Activated CD8-positive, alpha-beta T cell treated with anti-CD3 and anti-CD28 coated beads for 36 hours (primary cell): ENCODE measurements at regions not wholly inside any gene's neighbourhood (a gene's known extent, or its start where the extent isn't known, plus 50 kb on each side); places are given as distances from the start of the nearest gene placed in this dataset.

Experiments used
- ATAC-seq: fragments of 200-7000 bp; cut with Tn5 transposase; one replicate; pipeline ENCODE4 v1.10.0; 2021; ENCODE audit warnings: mild to moderate bottlenecking, moderate library complexity
- CTCF ChIA-PET: fragments of 350-600 bp; sonication (Branson Sonifier 250); formaldehyde crosslinking; loops from one replicate; lab custom pipeline; 2021; ENCODE audit warnings: antibody characterized with exemption; lab: Charles Lee
- POLR2A ChIA-PET: fragments of 350-600 bp; sonication (Branson Sonifier 250); formaldehyde crosslinking; loops from one replicate; lab custom pipeline; 2021; ENCODE audit warnings: antibody characterized with exemption; lab: Charles Lee
- DNase-seq: peaks from one replicate; pipeline ENCODE4 v3.0.0-alpha.2; 2020
- H3K27ac Mint-ChIP-seq: one replicate; pipeline ENCODE4 v1.8.0; 2021; ENCODE audit warnings: mild to moderate bottlenecking, mixed read lengths
- H3K27me3 Mint-ChIP-seq: one replicate; pipeline ENCODE4 v1.8.0; 2021; ENCODE audit warnings: mixed read lengths
- H3K36me3 Mint-ChIP-seq: one replicate; pipeline ENCODE4 v1.8.0; 2021; ENCODE audit warnings: low read depth, mixed read lengths
- H3K4me1 Mint-ChIP-seq: one replicate; pipeline ENCODE4 v1.8.0; 2021; ENCODE audit warnings: low read depth, mixed read lengths
- H3K4me3 Mint-ChIP-seq: one replicate; pipeline ENCODE4 v1.8.0; 2021; ENCODE audit warnings: mild to moderate bottlenecking, moderate library complexity, mixed read lengths
- H3K9me3 Mint-ChIP-seq: one replicate; pipeline ENCODE4 v1.8.0; 2021; ENCODE audit warnings: mixed read lengths
- intact Hi-C: fragments of 100-400 bp; cut with micrococcal nuclease; formaldehyde crosslinking; loops from one replicate; pipeline ENCODE4 v1.10.0; 2022
- TF ChIP-seq, protein P1 (sequence below): fragments of 200-600 bp; IDR thresholded peaks from one replicate; pipeline ENCODE4 v1.8.0; 2022; ENCODE audit warnings: antibody characterized with exemption, mild to moderate bottlenecking

DNA sequence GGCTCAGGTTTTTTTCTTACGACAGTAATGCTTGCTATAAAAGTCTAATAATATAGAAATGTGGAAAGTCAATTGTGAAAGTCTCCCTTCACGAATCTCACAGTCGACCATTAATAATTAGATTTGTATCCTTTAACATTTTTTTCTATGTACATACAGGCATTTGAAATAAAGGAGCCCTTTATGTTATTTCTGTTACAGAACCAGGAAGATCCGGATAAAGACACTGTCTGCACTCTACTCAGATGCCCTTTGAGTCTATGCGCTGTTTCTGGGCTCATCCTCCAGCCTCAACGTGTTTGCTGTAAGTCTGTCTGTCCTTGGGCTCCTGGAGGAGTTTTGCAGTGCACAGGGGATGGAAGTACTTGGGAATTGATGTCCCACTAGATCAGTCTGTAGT is 212.2 kb upstream of the ATP2B1 start:
- no peak overlapping the region for H3K27ac Mint-ChIP-seq

DNA sequence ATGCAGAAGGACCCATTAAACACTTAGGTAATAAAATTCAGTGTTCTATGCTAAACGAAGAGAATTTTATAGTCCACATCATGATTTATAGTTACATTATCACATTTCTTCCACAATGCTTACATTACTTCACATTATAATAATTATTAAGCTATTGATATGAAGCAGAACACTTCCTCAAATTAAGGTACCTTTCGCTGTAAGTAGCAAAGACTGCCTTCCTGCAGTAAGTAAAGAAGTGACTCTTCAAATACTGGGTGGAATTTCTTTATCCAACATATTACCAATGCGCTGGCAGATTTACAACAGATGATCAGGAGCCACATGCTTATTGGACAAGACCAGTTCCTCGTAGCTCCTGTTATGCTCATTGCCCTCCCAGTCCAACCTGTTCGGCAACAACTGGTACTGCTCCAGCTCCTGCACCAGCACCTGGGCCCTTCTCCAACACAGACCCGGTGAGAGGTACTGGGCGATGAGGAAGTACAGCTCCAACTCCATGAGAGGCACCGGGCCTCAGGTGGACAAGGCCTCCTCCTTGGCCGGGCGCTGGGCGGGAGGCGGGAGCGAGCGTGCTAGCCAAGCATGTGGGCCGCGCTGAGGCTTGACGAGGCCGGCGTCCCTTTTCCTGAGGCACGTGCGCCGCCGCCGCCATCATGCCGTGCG is 210.7 kb upstream of the ATP2B1 start:
- TF ChIP-seq, protein P1, sequence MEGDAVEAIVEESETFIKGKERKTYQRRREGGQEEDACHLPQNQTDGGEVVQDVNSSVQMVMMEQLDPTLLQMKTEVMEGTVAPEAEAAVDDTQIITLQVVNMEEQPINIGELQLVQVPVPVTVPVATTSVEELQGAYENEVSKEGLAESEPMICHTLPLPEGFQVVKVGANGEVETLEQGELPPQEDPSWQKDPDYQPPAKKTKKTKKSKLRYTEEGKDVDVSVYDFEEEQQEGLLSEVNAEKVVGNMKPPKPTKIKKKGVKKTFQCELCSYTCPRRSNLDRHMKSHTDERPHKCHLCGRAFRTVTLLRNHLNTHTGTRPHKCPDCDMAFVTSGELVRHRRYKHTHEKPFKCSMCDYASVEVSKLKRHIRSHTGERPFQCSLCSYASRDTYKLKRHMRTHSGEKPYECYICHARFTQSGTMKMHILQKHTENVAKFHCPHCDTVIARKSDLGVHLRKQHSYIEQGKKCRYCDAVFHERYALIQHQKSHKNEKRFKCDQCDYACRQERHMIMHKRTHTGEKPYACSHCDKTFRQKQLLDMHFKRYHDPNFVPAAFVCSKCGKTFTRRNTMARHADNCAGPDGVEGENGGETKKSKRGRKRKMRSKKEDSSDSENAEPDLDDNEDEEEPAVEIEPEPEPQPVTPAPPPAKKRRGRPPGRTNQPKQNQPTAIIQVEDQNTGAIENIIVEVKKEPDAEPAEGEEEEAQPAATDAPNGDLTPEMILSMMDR: no peak
- DNase-seq (no peak), ATAC-seq (no peak)
- Mint-ChIP-seq H3K27ac (no peak overlapping the region), H3K9me3 (no peaks in the 10 kb centered on the region), H3K36me3 (no peaks in the 10 kb centered on the region), H3K27me3 (peaks cover 2% of the 10 kb centered on the region), H3K4me1 (peaks cover 4% of the 10 kb centered on the region), H3K4me3 (no peak overlapping the region)
- intact Hi-C loops: no loop called here
- CTCF ChIA-PET: interaction anchor here (1.1 to 2.0 kb wide), 3 partner anchors 9 to 376 kb away, joined by 3 to 4 read pairs (median 4); no protein-coding TSS in a partner anchor
- POLR2A ChIA-PET: interaction anchor here (1.2 kb wide), 1 partner anchor 14 kb away, joined by 3 read pairs; no protein-coding TSS in a partner anchor

More for the DNA sequence above, 212.2 kb upstream of the ATP2B1 start:
- TF ChIP-seq, protein P1: no peak
- DNase-seq (no peak), ATAC-seq (no peak)
- POLR2A ChIA-PET: no interaction called here
- peaks cover 2% of the 10 kb centered on the region for H3K27me3 Mint-ChIP-seq
- no peaks in the 10 kb centered on the region for H3K9me3 Mint-ChIP-seq
- intact Hi-C loops: no loop called here
- peaks cover 4% of the 10 kb centered on the region for H3K4me1 Mint-ChIP-seq
- H3K36me3 Mint-ChIP-seq: no peaks in the 10 kb centered on the region
- no peak overlapping the region for H3K4me3 Mint-ChIP-seq
- CTCF ChIA-PET: no interaction called here

DNA sequence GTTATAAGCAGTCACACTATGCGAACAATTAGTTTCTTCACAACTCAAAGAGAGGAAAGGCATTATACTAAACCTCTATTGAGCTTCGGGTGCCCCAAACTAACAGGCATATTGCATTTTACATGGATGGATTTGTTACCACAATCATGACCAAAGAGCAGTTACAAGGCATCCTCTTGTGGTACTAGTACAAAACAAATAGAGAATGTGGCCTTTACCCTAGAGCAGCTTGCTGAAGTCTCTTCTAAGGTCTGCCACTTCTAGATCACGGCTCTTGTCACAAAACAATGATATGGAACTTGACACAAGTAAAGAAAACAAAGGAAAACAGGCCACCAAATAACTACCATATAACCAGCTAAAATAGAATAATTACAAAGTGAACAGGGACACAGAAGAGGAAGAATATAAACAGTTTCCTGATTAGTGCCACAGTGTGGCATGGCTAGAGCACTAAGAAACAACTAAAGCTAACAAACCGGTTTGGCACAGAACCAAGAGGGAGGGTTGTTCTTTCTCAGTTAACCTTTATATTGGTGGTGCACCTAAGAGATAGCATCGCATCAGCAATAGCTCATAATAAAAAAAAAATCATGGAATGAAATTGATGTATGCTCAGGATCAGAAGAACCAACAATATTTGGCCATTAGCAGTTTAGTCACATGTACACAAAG is 209.7 kb upstream of the ATP2B1 start:
- ChIA-PET POLR2A (interaction anchor here (1.2 kb wide), 1 partner anchor 15 kb away, joined by 3 read pairs; no protein-coding TSS in a partner anchor), CTCF (interaction anchor here (1.1 to 2.0 kb wide), 3 partner anchors 8 to 375 kb away, joined by 3 to 4 read pairs (median 4); no protein-coding TSS in a partner anchor)
- Mint-ChIP-seq H3K4me3 (no peak overlapping the region), H3K36me3 (no peaks in the 10 kb centered on the region), H3K27me3 (peaks cover 2% of the 10 kb centered on the region), H3K9me3 (no peaks in the 10 kb centered on the region), H3K27ac (no peak overlapping the region), H3K4me1 (peaks cover 4% of the 10 kb centered on the region)
- TF ChIP-seq, protein P1: no peak
- ATAC-seq: no peak
- intact Hi-C loops: no loop called here
- no peak for DNase-seq

DNA sequence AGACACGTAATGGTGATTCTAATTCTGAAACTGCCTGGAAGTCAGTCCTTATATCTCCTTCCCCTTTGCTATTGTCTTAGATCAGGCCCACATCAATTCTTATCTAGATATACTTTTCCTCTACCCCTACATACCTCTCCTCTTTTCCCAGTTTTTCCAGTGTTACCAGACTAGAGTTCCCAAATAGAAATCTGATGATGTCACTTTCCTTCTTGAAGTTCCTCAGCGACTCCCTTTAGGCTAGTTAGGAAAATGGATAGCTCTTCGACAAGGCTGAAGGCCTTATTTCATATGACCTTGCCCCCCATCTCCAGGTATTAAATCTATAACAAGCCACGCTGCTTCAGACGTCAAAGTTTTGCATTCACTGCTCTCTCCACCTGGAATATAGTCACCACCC is 201.1 kb upstream of the ATP2B1 start:
- Mint-ChIP-seq H3K36me3 (peaks cover 4% of the 10 kb centered on the region), H3K4me3 (no peak overlapping the region), H3K27ac (no peak overlapping the region), H3K4me1 (no peaks in the 10 kb centered on the region), H3K27me3 (no peaks in the 10 kb centered on the region), H3K9me3 (peaks cover 7% of the 10 kb centered on the region)
- TF ChIP-seq, protein P1: no peak
- DNase-seq (no peak), ATAC-seq (no peak)
- ChIA-PET POLR2A (no interaction called here), CTCF (interaction anchor here (1.0 kb wide), 1 partner anchor 9 kb away, joined by 4 read pairs; no protein-coding TSS in a partner anchor)
- intact Hi-C loops: no loop called here

DNA sequence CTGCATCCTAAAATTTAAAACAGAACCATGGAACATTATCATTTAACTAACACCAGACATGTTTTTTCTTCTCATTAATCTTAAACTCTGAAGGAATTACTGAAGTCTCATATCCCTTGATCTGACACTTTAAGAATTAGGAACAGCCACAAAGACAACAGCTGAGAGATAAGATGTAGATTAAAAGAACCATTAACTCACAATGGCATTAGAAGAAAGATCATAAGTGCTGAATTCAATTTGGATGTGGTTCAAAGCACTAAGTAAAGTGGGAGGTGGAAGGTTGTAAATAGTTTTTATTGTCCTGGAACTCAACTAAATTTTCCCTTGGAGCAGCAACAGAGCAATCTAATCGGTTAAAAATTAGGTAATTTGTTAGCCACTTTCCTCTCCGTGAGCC is 199.0 kb upstream of the ATP2B1 start:
- H3K4me3 Mint-ChIP-seq: no peak overlapping the region
- H3K27me3 Mint-ChIP-seq: no peaks in the 10 kb centered on the region
- H3K36me3 Mint-ChIP-seq: peaks cover 2% of the 10 kb centered on the region
- DNase-seq (no peak), ATAC-seq (no peak)
- H3K4me1 Mint-ChIP-seq: no peaks in the 10 kb centered on the region
- TF ChIP-seq, protein P1: no peak
- intact Hi-C loops: no loop called here
- H3K9me3 Mint-ChIP-seq: peaks cover 5% of the 10 kb centered on the region
- ChIA-PET POLR2A (no interaction called here), CTCF (interaction anchor here (0.6 kb wide), 1 partner anchor 587 kb away, joined by 3 read pairs; no protein-coding TSS in a partner anchor)
- no peak overlapping the region for H3K27ac Mint-ChIP-seq
